H9 (cell line): ENCODE measurements at regions not wholly inside any gene's neighbourhood (a gene's known extent, or its start where the extent isn't known, plus 50 kb on each side); places are given as distances from the start of the nearest gene placed in this dataset.

Experiments used
- DNase-seq: peaks from one replicate; pipeline ENCODE4 v3.0.0-alpha.2; 2017
- H2AFZ ChIP-seq: one replicate; pipeline ENCODE4 v1.6.1; 2013; ENCODE audit warnings: mild to moderate bottlenecking, low read length, control low read depth, moderate library complexity
- H2AK5ac ChIP-seq: 2 replicates; pipeline ENCODE4 v1.6.1; 2013; ENCODE audit warnings: low read length, control low read depth, mixed read lengths; ENCODE audit not compliant: insufficient read length
- H2BK120ac ChIP-seq: one replicate; pipeline ENCODE4 v1.6.1; 2013; ENCODE audit warnings: low read depth, mild to moderate bottlenecking, low read length, control low read depth, inconsistent platforms; ENCODE audit not compliant: poor library complexity, severe bottlenecking
- H2BK12ac ChIP-seq: 2 replicates; pipeline ENCODE4 v1.6.1; 2013; ENCODE audit warnings: low read length, control low read depth, mixed read lengths, low read depth; ENCODE audit not compliant: insufficient read length
- H2BK15ac ChIP-seq: 2 replicates; pipeline ENCODE4 v1.6.1; 2013; ENCODE audit warnings: low read depth, low read length, control low read depth
- H2BK20ac ChIP-seq: one replicate; pipeline ENCODE4 v1.6.1; 2013; ENCODE audit warnings: low read depth, mild to moderate bottlenecking, low read length, control low read depth, inconsistent platforms; ENCODE audit not compliant: poor library complexity, severe bottlenecking
- H2BK5ac ChIP-seq: 2 replicates; pipeline ENCODE4 v1.6.1; 2013; ENCODE audit warnings: low read length, control low read depth, mixed read lengths; ENCODE audit not compliant: insufficient read length
- H3K14ac ChIP-seq: 2 replicates; pipeline ENCODE4 v1.6.1; 2013; ENCODE audit warnings: low read length, control low read depth; ENCODE audit not compliant: insufficient read depth
- H3K18ac ChIP-seq: 2 replicates; pipeline ENCODE4 v1.6.1; 2013; ENCODE audit warnings: low read depth, mild to moderate bottlenecking, mixed read lengths, low read length, control low read depth; ENCODE audit not compliant: insufficient read length
- H3K23ac ChIP-seq: 2 replicates; pipeline ENCODE4 v1.6.1; 2013; ENCODE audit warnings: low read length, control low read depth, mixed read lengths, low read depth; ENCODE audit not compliant: insufficient read length
- H3K23me2 ChIP-seq: 2 replicates; pipeline ENCODE4 v1.6.1; 2013; ENCODE audit warnings: low read depth, mild to moderate bottlenecking, mixed read lengths, low read length, control low read depth; ENCODE audit not compliant: insufficient read length, poor library complexity, severe bottlenecking
- H3K27ac ChIP-seq: 2 replicates; pipeline ENCODE4 v1.5.1; 2013; ENCODE audit warnings: low read length, control low read depth, mixed read lengths, low read depth; ENCODE audit not compliant: insufficient read length
- H3K27me3 ChIP-seq: 2 replicates; pipeline ENCODE4 v1.6.1; 2013; ENCODE audit warnings: low read length, control low read depth, inconsistent platforms; ENCODE audit not compliant: insufficient read depth
- H3K4ac ChIP-seq: 2 replicates; pipeline ENCODE4 v1.6.1; 2013; ENCODE audit warnings: low read depth, mild to moderate bottlenecking, control low read depth, inconsistent platforms, low read length, moderate library complexity
- H3K4me1 ChIP-seq: 2 replicates; pipeline ENCODE4 v1.6.1; 2013; ENCODE audit warnings: low read length, control low read depth, inconsistent platforms; ENCODE audit not compliant: insufficient read depth
- H3K4me2 ChIP-seq: 2 replicates; pipeline ENCODE4 v1.6.1; 2013; ENCODE audit warnings: low read length, control low read depth, mixed read lengths; ENCODE audit not compliant: insufficient read length, insufficient read depth
- H3K56ac ChIP-seq: 2 replicates; pipeline ENCODE4 v1.6.1; 2013; ENCODE audit warnings: low read depth, mild to moderate bottlenecking, mixed read lengths, low read length, control low read depth; ENCODE audit not compliant: insufficient read length
- H3K79me1 ChIP-seq: 2 replicates; pipeline ENCODE4 v1.6.1; 2013; ENCODE audit warnings: low read depth, mild to moderate bottlenecking, moderate library complexity, low read length, control low read depth, inconsistent platforms; ENCODE audit not compliant: insufficient read depth, poor library complexity, severe bottlenecking
- H3K79me2 ChIP-seq: 2 replicates; pipeline ENCODE4 v1.6.1; 2013; ENCODE audit warnings: low read length, control low read depth, inconsistent platforms; ENCODE audit not compliant: insufficient read depth
- H3K9ac ChIP-seq: 2 replicates; pipeline ENCODE4 v1.6.1; 2013; ENCODE audit warnings: low read length, control low read depth, mixed read lengths; ENCODE audit not compliant: insufficient read length; ENCODE audit errors: extremely low read depth
- H3K9me3 ChIP-seq: one replicate; pipeline ENCODE4 v1.6.1; 2013; ENCODE audit warnings: low read depth, low read length, inconsistent platforms; ENCODE audit not compliant: control insufficient read depth
- H3T11ph ChIP-seq: one replicate; pipeline ENCODE4 v1.6.1; 2013; ENCODE audit warnings: mild to moderate bottlenecking, low read length, control low read depth, inconsistent platforms
- H4K20me1 ChIP-seq: one replicate; pipeline ENCODE4 v1.6.1; 2013; ENCODE audit not compliant: control insufficient read depth, insufficient read length, insufficient read depth
- H4K5ac ChIP-seq: 2 replicates; pipeline ENCODE4 v1.6.1; 2013; ENCODE audit warnings: low read depth, mild to moderate bottlenecking, mixed read lengths, low read length, control low read depth; ENCODE audit not compliant: insufficient read length
- H4K8ac ChIP-seq: replicated peaks from 2 replicates; pipeline ENCODE4 v1.6.1; 2013; ENCODE audit warnings: low read length, control low read depth, mixed read lengths, low read depth; ENCODE audit not compliant: insufficient read length
- H4K91ac ChIP-seq: 2 replicates; pipeline ENCODE4 v1.6.1; 2013; ENCODE audit warnings: low read depth, mild to moderate bottlenecking, moderate library complexity, mixed read lengths, low read length, control low read depth; ENCODE audit not compliant: insufficient read length
- H3K27ac Mint-ChIP-seq, 3 experiments: 2 replicates in 2 of 3; 3 replicates in 1 of 3; pipeline ENCODE4 v1.8.0; 2020 to 2021; ENCODE audit warnings: mixed read lengths in 3 of 3, mild to moderate bottlenecking in 1 of 3, moderate library complexity in 1 of 3
- H3K27me3 Mint-ChIP-seq: 2 replicates; pipeline ENCODE4 v1.8.0; 2021; ENCODE audit warnings: low read depth, mild to moderate bottlenecking, moderate library complexity, mixed read lengths
- H3K36me3 Mint-ChIP-seq, 3 experiments: 2 replicates in 2 of 3; 3 replicates in 1 of 3; pipeline ENCODE4 v1.8.0; 2020 to 2021; ENCODE audit warnings: low read depth in 3 of 3, mixed read lengths in 3 of 3; ENCODE audit not compliant: insufficient read depth in 1 of 3
- H3K4me1 Mint-ChIP-seq, 2 experiments: 2 replicates each; pipeline ENCODE4 v1.8.0; 2020; ENCODE audit warnings: mixed read lengths in 2 of 2
- H3K4me3 Mint-ChIP-seq, 2 experiments: 2 replicates in 1 of 2; 3 replicates in 1 of 2; pipeline ENCODE4 v1.8.0; 2020 to 2021; ENCODE audit warnings: mild to moderate bottlenecking in 2 of 2, mixed read lengths in 2 of 2, moderate library complexity in 1 of 2
- H3K9me3 Mint-ChIP-seq, 2 experiments: 2 replicates in 1 of 2; 3 replicates in 1 of 2; pipeline ENCODE4 v1.8.0; 2020; ENCODE audit warnings: mild to moderate bottlenecking in 2 of 2, mixed read lengths in 2 of 2, moderate library complexity in 1 of 2
- CTCF ChIP-seq: fragments of 200-600 bp; sonication (generic); conservative IDR thresholded peaks from 3 replicates; pipeline ENCODE4 v1.8.0; 2021; ENCODE audit warnings: antibody characterized with exemption, mild to moderate bottlenecking
- WGBS: extraction: QIAGEN DNeasy Blood & Tissue Kit; methylation state at CpG from one replicate; pipeline ENCODE4 v1.1.7; 2013; ENCODE audit warnings: missing lambda C conversion rate, low lambda C conversion rate, mixed read lengths; ENCODE audit not compliant: insufficient read length; ENCODE audit errors: extremely low coverage; 5-methylcytosine and 5-hydroxymethylcytosine counted together

- Histone ChIP-seq H3K27me3 (no peaks in the 10 kb centered on the region), H3K79me2 (no peaks in the 10 kb centered on the region), H3K9ac (no peak overlapping the region), H2AK5ac (no peak overlapping the region), H2BK120ac (no peak overlapping the region), H3K23ac (no peak overlapping the region), H2AFZ (no peak overlapping the region), H3K14ac (no peak overlapping the region), H4K91ac (no peak overlapping the region), H3K79me1 (no peaks in the 10 kb centered on the region), H3K18ac (no peak overlapping the region), H3K4me2 (no peak overlapping the region), H4K8ac (no peak overlapping the region), H3K56ac (no peak overlapping the region), H2BK20ac (no peak overlapping the region), H4K20me1 (no peaks in the 10 kb centered on the region), H2BK12ac (no peak overlapping the region), H3T11ph (no peak overlapping the region), H3K4ac (no peak overlapping the region), H3K27ac (no peak overlapping the region), H2BK5ac (no peak overlapping the region), H3K23me2 (no peaks in the 10 kb centered on the region), H3K4me1 (no peaks in the 10 kb centered on the region), H3K9me3 (no peaks in the 10 kb centered on the region), H2BK15ac (no peak overlapping the region), H4K5ac (no peak overlapping the region)
- Mint-ChIP-seq H3K27me3 (peaks cover 3% of the 10 kb centered on the region; the same call in 1 of the 2 replicates), H3K9me3 (no peaks in the 10 kb centered on the region; a peak in 1 of 5 replicates), H3K4me3 (no peak overlapping the region), H3K27ac (no peak overlapping the region), H3K36me3 (no peaks in the 10 kb centered on the region), H3K4me1 (peaks cover 0 to 2% of the 10 kb centered on the region in 2 experiments; a peak in 1 of 4 replicates)
- DNase-seq: no peak
- no peak for TF ChIP-seq CTCF
- WGBS: no CpG with 5 or more reads among the region's 3 CpGs
Observed at GRCh38 chr2:5616019-5616418, 76.2 kb upstream of the SOX11 start.
